ENCODE measurements at regions not wholly inside any gene's neighbourhood (a gene's known extent, or its start where the extent isn't known, plus 50 kb on each side); places are given as distances from the start of the nearest gene placed in this dataset.

DNA sequence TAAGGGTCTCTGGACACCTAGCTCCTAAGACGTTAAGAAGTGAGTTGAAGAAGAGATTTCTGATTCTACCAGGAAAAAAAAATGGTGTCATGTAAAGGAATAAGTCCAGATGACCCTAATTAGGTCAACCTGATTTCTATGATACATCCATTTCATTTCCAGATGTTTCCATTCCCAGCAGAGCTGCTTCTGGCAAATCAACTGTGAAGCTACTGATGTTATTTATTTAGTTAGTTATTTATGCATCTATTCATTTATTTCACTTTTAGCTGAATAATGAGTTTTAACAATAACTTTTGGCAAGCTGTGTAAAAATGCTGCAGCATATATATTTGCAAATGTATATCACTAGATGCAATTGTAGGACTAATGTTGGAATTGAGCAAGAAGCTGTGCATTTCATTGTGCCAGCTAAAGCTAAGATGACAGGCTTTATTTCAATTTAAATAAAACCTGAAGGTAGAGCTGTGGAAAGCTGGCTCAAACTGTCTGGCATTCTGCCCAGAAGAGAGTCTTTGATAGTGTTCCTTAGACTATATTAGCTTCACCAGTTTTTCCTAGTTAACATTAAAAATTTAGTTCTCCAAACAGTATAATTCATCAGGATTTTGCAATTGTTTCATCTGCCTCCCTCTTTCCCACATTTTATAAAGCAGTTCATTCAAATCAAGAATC is 1164.4 kb upstream of the ADGRL4 start:
- TF ChIP-seq POLR2A (IDR thresholded peaks at IDR 0.05): no peak
- TF ChIP-seq, protein P1, sequence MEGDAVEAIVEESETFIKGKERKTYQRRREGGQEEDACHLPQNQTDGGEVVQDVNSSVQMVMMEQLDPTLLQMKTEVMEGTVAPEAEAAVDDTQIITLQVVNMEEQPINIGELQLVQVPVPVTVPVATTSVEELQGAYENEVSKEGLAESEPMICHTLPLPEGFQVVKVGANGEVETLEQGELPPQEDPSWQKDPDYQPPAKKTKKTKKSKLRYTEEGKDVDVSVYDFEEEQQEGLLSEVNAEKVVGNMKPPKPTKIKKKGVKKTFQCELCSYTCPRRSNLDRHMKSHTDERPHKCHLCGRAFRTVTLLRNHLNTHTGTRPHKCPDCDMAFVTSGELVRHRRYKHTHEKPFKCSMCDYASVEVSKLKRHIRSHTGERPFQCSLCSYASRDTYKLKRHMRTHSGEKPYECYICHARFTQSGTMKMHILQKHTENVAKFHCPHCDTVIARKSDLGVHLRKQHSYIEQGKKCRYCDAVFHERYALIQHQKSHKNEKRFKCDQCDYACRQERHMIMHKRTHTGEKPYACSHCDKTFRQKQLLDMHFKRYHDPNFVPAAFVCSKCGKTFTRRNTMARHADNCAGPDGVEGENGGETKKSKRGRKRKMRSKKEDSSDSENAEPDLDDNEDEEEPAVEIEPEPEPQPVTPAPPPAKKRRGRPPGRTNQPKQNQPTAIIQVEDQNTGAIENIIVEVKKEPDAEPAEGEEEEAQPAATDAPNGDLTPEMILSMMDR (IDR thresholded peaks at IDR 0.05): no peak
- TF ChIP-seq POLR2AphosphoS5 (IDR thresholded peaks at IDR 0.05): no peak

All from breast epithelium (tissue), 3 donors.